Vagina (tissue), 2 donors: ENCODE measurements at regions not wholly inside any gene's neighbourhood (a gene's known extent, or its start where the extent isn't known, plus 50 kb on each side); places are given as distances from the start of the nearest gene placed in this dataset.

Experiments
- DNase-seq, 2 donors: peaks; one replicate each; pipeline ENCODE4 v3.0.0-alpha.2; 2017; ENCODE audit errors: extremely low spot score in 2 of 2
- H3K27ac ChIP-seq: fragments of 200-600 bp; sonication (generic); one replicate; pipeline ENCODE4 v1.5.1; 2019
- H3K27me3 ChIP-seq: fragments of 200-600 bp; sonication (generic); one replicate; pipeline ENCODE4 v1.5.1; 2019
- H3K36me3 ChIP-seq, 2 donors: fragments of 200-600 bp; sonication (generic); one replicate each; pipeline ENCODE4 v1.5.1; 2017 to 2019
- H3K4me1 ChIP-seq: fragments of 200-600 bp; sonication (generic); one replicate; pipeline ENCODE4 v1.5.1; 2019
- H3K4me3 ChIP-seq, 2 donors: fragments of 200-600 bp; sonication (generic); 1 replicate in 1 of 2; 2 replicates in 1 of 2; pipeline ENCODE4 v1.5.1; 2016 to 2019
- H3K9me3 ChIP-seq: fragments of 200-600 bp; sonication (generic); one replicate; pipeline ENCODE4 v1.5.1; 2019
- CTCF ChIP-seq, 3 experiments: fragments of 450-650 bp in 2 of 3; fragments of 200-600 bp in 1 of 3; sonication (generic) in 1 of 3; IDR thresholded peaks; one replicate each; pipeline ENCODE4 v1.5.1; 2017 to 2019; ENCODE audit warnings: antibody characterized with exemption in 3 of 3, mild to moderate bottlenecking in 2 of 3, moderate library complexity in 2 of 3
- POLR2A ChIP-seq, 2 donors: fragments of 450-650 bp; IDR thresholded peaks; one replicate each; pipeline ENCODE4 v1.6.1; 2017; ENCODE audit warnings: antibody characterized with exemption in 2 of 2, mild to moderate bottlenecking in 2 of 2, moderate library complexity in 2 of 2
- POLR2AphosphoS5 ChIP-seq, 2 donors: sonication (generic); formaldehyde crosslinking; IDR thresholded peaks; one replicate each; pipeline ENCODE4 v1.9.0; 2017; ENCODE audit warnings: antibody characterized with exemption in 2 of 2, mild to moderate bottlenecking in 2 of 2, low read depth in 1 of 2; ENCODE audit not compliant: insufficient read depth in 1 of 2
- intact Hi-C: fragments of 100-400 bp; cut with DNase I; formaldehyde crosslinking; loops from one replicate; pipeline ENCODE4 v1.15.1; 2023

- H3K4me3 ChIP-seq: no peak overlapping the region
- H3K9me3 ChIP-seq: no peaks in the 10 kb centered on the region
- no peaks in the 10 kb centered on the region for H3K4me1 ChIP-seq
- H3K36me3 ChIP-seq: no peaks in the 10 kb centered on the region
- H3K27ac ChIP-seq: no peak overlapping the region
- intact Hi-C loops: no loop called here
- no peak for DNase-seq
- TF ChIP-seq CTCF (IDR thresholded peaks at IDR 0.05) (no peak), POLR2AphosphoS5 (IDR thresholded peaks at IDR 0.05; ENCODE audit: insufficient read depth in 1 of 2, low read depth in 1 of 2) (no peak), POLR2A (IDR thresholded peaks at IDR 0.05) (no peak)
- H3K27me3 ChIP-seq: no peaks in the 10 kb centered on the region
Observed at GRCh38 chr4:184887333-184887732, 61.6 kb upstream of the ACSL1 start.

- Histone ChIP-seq H3K27me3 (no peaks in the 10 kb centered on the region), H3K9me3 (no peaks in the 10 kb centered on the region), H3K36me3 (no peaks in the 10 kb centered on the region), H3K4me3 (no peak overlapping the region), H3K4me1 (no peaks in the 10 kb centered on the region), H3K27ac (no peak overlapping the region)
- TF ChIP-seq CTCF (IDR thresholded peaks at IDR 0.05) (no peak), POLR2AphosphoS5 (IDR thresholded peaks at IDR 0.05; ENCODE audit: insufficient read depth in 1 of 2, low read depth in 1 of 2) (no peak), POLR2A (IDR thresholded peaks at IDR 0.05) (no peak)
- intact Hi-C loops: no loop called here
- DNase-seq: no peak
Observed at GRCh38 chr4:184887947-184888346, 62.2 kb upstream of the ACSL1 start.

GRCh38 chr4:184889666-184890335 lies 64.0 kb upstream of the ACSL1 start:
- no peak overlapping the region for H3K27ac ChIP-seq
- intact Hi-C loops: no loop called here
- no peak for TF ChIP-seq POLR2A (IDR thresholded peaks at IDR 0.05)
- TF ChIP-seq POLR2AphosphoS5 (IDR thresholded peaks at IDR 0.05; ENCODE audit: insufficient read depth in 1 of 2, low read depth in 1 of 2): no peak
- TF ChIP-seq CTCF (IDR thresholded peaks at IDR 0.05): no peak
- no peaks in the 10 kb centered on the region for H3K4me1 ChIP-seq
- DNase-seq: no peak
- H3K9me3 ChIP-seq: no peaks in the 10 kb centered on the region
- no peaks in the 10 kb centered on the region for H3K27me3 ChIP-seq
- H3K36me3 ChIP-seq: no peaks in the 10 kb centered on the region
- no peak overlapping the region for H3K4me3 ChIP-seq

GRCh38 chr4:184890499-184890898 lies 64.7 kb upstream of the ACSL1 start:
- no peaks in the 10 kb centered on the region for H3K4me1 ChIP-seq
- H3K9me3 ChIP-seq: no peaks in the 10 kb centered on the region
- intact Hi-C loops: no loop called here
- no peak for DNase-seq
- TF ChIP-seq CTCF (IDR thresholded peaks at IDR 0.05) (no peak), POLR2A (IDR thresholded peaks at IDR 0.05) (no peak), POLR2AphosphoS5 (IDR thresholded peaks at IDR 0.05; ENCODE audit: insufficient read depth in 1 of 2, low read depth in 1 of 2) (no peak)
- no peaks in the 10 kb centered on the region for H3K27me3 ChIP-seq
- no peak overlapping the region for H3K4me3 ChIP-seq
- H3K36me3 ChIP-seq: no peaks in the 10 kb centered on the region
- H3K27ac ChIP-seq: no peak overlapping the region

- no peaks in the 10 kb centered on the region for H3K4me1 ChIP-seq
- intact Hi-C loops: no loop called here
- H3K27ac ChIP-seq: no peak overlapping the region
- DNase-seq: no peak
- no peak overlapping the region for H3K4me3 ChIP-seq
- H3K27me3 ChIP-seq: no peaks in the 10 kb centered on the region
- H3K9me3 ChIP-seq: no peaks in the 10 kb centered on the region
- no peak for TF ChIP-seq POLR2AphosphoS5 (IDR thresholded peaks at IDR 0.05; ENCODE audit: insufficient read depth in 1 of 2, low read depth in 1 of 2)
- no peak for TF ChIP-seq POLR2A (IDR thresholded peaks at IDR 0.05)
- no peak for TF ChIP-seq CTCF (IDR thresholded peaks at IDR 0.05)
- H3K36me3 ChIP-seq: no peaks in the 10 kb centered on the region
Observed at GRCh38 chr4:184891816-184892397, 66.1 kb upstream of the ACSL1 start.
